ENCODE measurements at regions not wholly inside any gene's neighbourhood (a gene's known extent, or its start where the extent isn't known, plus 50 kb on each side); places are given as distances from the start of the nearest gene placed in this dataset.

DNA sequence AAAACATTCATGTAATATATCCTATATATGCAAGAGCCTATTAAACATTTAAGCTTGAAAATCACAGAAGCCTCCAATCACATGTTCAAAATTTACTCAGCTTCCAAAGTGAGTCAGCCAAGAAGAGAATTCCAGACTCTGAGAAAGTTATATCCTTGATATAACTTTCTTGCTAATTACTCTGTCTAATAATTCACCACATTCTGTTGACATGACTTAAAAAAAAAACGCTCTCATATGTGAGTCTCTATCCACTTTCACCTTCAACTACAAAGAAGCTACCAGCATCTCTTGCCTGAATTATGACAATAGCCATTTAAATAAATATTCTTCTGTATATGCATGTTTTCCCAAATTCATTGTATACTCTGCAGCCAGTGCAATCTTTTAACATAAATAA, 1116.3 kb upstream of the CADM2 start:
- Histone ChIP-seq H3K9ac (no peak overlapping the region), H2AFZ (ENCODE audit: low read depth) (no peak overlapping the region), H3K4me3 (IDR thresholded peaks at IDR 0.05; ENCODE audit: insufficient read depth, low read depth, low read length) (no peak overlapping the region), H3K4me2 (no peak overlapping the region), H3K79me2 (ENCODE audit: insufficient read depth, low read depth) (no peaks in the 10 kb centered on the region), H3K27me3 (ENCODE audit: insufficient read depth, low read depth) (no peaks in the 10 kb centered on the region), H4K20me1 (ENCODE audit: insufficient read depth) (no peaks in the 10 kb centered on the region), H3K27ac (no peak overlapping the region), H3K4me1 (ENCODE audit: low read depth, poor library complexity, severe bottlenecking) (no peaks in the 10 kb centered on the region), H3K36me3 (ENCODE audit: insufficient read depth) (no peaks in the 10 kb centered on the region)
- TF ChIP-seq, protein P1, sequence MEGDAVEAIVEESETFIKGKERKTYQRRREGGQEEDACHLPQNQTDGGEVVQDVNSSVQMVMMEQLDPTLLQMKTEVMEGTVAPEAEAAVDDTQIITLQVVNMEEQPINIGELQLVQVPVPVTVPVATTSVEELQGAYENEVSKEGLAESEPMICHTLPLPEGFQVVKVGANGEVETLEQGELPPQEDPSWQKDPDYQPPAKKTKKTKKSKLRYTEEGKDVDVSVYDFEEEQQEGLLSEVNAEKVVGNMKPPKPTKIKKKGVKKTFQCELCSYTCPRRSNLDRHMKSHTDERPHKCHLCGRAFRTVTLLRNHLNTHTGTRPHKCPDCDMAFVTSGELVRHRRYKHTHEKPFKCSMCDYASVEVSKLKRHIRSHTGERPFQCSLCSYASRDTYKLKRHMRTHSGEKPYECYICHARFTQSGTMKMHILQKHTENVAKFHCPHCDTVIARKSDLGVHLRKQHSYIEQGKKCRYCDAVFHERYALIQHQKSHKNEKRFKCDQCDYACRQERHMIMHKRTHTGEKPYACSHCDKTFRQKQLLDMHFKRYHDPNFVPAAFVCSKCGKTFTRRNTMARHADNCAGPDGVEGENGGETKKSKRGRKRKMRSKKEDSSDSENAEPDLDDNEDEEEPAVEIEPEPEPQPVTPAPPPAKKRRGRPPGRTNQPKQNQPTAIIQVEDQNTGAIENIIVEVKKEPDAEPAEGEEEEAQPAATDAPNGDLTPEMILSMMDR (conservative IDR thresholded peaks at IDR 0.05; ENCODE audit: low read depth, low read length) = no peak

DNA sequence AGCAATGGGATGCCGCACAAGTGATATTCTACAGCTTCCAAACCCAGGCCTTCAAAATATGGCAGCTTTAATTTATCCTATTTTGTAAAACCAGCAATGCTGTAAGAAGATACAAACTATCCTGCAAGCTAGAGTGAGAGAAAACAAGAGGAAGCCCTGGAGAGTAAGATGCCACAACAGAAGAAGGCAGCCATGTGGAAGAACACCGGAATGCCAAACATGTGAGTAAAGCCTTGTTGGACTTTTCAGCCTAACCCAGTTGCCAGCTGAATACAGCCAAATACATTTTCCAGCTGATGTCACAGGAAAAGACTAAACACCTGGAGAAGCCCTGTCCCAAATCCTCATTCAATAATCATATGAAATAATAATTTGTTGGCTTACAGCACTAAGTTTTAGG, 1115.1 kb upstream of the CADM2 start:
- H3K4me1 ChIP-seq (ENCODE audit: low read depth, poor library complexity, severe bottlenecking) = no peaks in the 10 kb centered on the region
- H3K4me2 ChIP-seq = no peak overlapping the region
- no peaks in the 10 kb centered on the region for H3K27me3 ChIP-seq (ENCODE audit: insufficient read depth, low read depth)
- H2AFZ ChIP-seq (ENCODE audit: low read depth) = no peak overlapping the region
- TF ChIP-seq, protein P1 (conservative IDR thresholded peaks at IDR 0.05; ENCODE audit: low read depth, low read length) = no peak
- H3K4me3 ChIP-seq (IDR thresholded peaks at IDR 0.05; ENCODE audit: insufficient read depth, low read depth, low read length) = no peak overlapping the region
- H4K20me1 ChIP-seq (ENCODE audit: insufficient read depth) = no peaks in the 10 kb centered on the region
- H3K27ac ChIP-seq = no peak overlapping the region
- no peaks in the 10 kb centered on the region for H3K36me3 ChIP-seq (ENCODE audit: insufficient read depth)
- no peaks in the 10 kb centered on the region for H3K79me2 ChIP-seq (ENCODE audit: insufficient read depth, low read depth)
- no peak overlapping the region for H3K9ac ChIP-seq

DNA sequence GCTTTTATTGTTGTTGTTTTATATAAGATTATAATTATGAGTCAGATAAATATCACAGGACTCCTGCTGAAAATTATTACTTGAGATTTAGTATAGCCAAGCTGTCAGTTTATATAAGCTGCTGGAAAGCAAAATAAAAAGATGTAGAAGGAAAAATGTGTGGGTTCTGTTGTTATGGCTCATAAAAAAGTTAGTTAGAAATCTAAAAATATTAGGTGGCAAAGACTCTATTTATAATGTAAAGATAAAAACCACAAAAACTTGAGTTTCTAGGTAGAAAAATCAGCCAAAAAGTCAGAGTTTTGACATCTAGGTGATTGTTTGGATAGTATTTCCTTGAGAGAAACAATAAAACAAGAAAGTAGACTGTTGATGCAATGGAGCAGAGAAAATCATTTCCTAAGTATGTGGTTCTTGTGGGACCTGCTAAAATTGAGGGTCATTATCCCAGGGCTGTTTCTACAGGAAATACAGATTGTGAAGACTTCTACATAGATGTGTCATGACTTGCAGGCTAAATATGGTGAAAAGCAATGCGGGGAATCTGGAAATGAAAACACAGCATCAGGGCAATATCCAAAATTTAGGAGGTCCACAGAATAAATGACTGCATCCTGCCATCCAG, 1109.6 kb upstream of the CADM2 start:
- Histone ChIP-seq H3K9ac (no peak overlapping the region), H4K20me1 (ENCODE audit: insufficient read depth) (no peaks in the 10 kb centered on the region), H3K4me1 (ENCODE audit: low read depth, poor library complexity, severe bottlenecking) (no peaks in the 10 kb centered on the region), H3K36me3 (ENCODE audit: insufficient read depth) (no peaks in the 10 kb centered on the region), H3K4me3 (IDR thresholded peaks at IDR 0.05; ENCODE audit: insufficient read depth, low read depth, low read length) (no peak overlapping the region), H3K4me2 (no peak overlapping the region), H3K27me3 (ENCODE audit: insufficient read depth, low read depth) (no peaks in the 10 kb centered on the region), H3K79me2 (ENCODE audit: insufficient read depth, low read depth) (no peaks in the 10 kb centered on the region), H3K27ac (no peak overlapping the region), H2AFZ (ENCODE audit: low read depth) (no peak overlapping the region)
- TF ChIP-seq, protein P1 (conservative IDR thresholded peaks at IDR 0.05; ENCODE audit: low read depth, low read length) = no peak

DNA sequence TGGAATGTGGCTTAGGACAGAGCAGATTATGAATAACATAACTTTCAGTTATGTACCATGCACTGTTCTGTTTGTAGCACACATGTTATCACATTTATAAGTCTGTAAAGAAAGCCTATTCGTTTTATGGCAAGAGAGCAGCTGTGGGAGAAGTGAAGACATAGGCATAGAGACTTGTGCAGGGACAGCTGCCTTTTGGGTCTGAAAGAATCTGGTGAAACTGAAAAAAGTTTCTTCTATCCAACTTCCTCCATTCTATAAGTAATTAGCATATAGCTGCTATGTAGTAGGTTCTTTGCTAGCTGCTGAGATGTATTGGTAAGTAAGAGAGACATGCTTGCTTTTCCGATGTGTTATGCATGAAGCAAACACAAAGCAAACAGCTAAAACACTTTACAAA, 1095.4 kb upstream of the CADM2 start:
- no peak overlapping the region for H2AFZ ChIP-seq (ENCODE audit: low read depth)
- H3K4me2 ChIP-seq = no peak overlapping the region
- H3K4me1 ChIP-seq (ENCODE audit: low read depth, poor library complexity, severe bottlenecking) = peaks cover under 1% of the 10 kb centered on the region
- H3K9ac ChIP-seq = no peak overlapping the region
- no peaks in the 10 kb centered on the region for H3K27me3 ChIP-seq (ENCODE audit: insufficient read depth, low read depth)
- no peaks in the 10 kb centered on the region for H4K20me1 ChIP-seq (ENCODE audit: insufficient read depth)
- H3K27ac ChIP-seq = no peak overlapping the region
- TF ChIP-seq, protein P1 (conservative IDR thresholded peaks at IDR 0.05; ENCODE audit: low read depth, low read length) = no peak
- no peaks in the 10 kb centered on the region for H3K36me3 ChIP-seq (ENCODE audit: insufficient read depth)
- H3K4me3 ChIP-seq (IDR thresholded peaks at IDR 0.05; ENCODE audit: insufficient read depth, low read depth, low read length) = no peak overlapping the region
- H3K79me2 ChIP-seq (ENCODE audit: insufficient read depth, low read depth) = no peaks in the 10 kb centered on the region
